Activated T-cell treated with anti-CD3 and anti-CD28 coated beads for 24 hours (primary cell): ENCODE measurements at regions not wholly inside any gene's neighbourhood (a gene's known extent, or its start where the extent isn't known, plus 50 kb on each side); places are given as distances from the start of the nearest gene placed in this dataset.
"Not testable (repeated sequence)": the region's sequence is repeated elsewhere in the genome, so short reads cannot be mapped to it uniquely, and the experiment has no call there.

Source experiments
- DNase-seq: peaks from one replicate; pipeline ENCODE4 v3.0.0-alpha.2; 2020; ENCODE audit warnings: low read depth

DNA sequence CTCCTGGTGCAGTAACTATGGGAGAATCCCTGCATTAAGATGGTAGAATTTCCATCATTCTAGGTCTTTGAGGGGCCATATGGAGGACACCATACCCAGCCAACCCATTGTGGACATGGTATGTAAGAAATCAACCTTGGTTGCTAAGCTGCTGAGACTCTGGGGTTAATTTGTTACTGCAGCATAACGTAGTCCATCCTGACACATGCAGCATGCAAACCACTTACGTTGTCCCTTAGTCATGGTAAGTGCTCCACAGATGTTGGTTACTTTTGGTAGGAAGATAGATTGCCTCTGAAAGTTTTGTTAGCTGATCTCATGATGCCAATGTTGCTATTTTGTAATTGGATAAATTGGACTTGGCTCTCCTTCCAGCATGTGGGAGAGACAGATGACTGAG, 53.8 kb upstream of the EEF2KMT start:
- DNase-seq: not testable (repeated sequence)
